GM18909 (cell line): ENCODE measurements at regions not wholly inside any gene's neighbourhood (a gene's known extent, or its start where the extent isn't known, plus 50 kb on each side); places are given as distances from the start of the nearest gene placed in this dataset.
"Not testable (repeated sequence)": the region's sequence is repeated elsewhere in the genome, so short reads cannot be mapped to it uniquely, and the experiment has no call there.

Source experiments
- ATAC-seq: cut with Tn5 transposase; IDR thresholded peaks from one replicate; pipeline ENCODE4 v1.9.1; 2021; ENCODE audit warnings: mild to moderate bottlenecking; ENCODE audit not compliant: unreplicated experiment, poor library complexity

GRCh38 chr13:56670563-56670962, 470.2 kb upstream of the PRR20A start:
- ATAC-seq, result no peak

DNA sequence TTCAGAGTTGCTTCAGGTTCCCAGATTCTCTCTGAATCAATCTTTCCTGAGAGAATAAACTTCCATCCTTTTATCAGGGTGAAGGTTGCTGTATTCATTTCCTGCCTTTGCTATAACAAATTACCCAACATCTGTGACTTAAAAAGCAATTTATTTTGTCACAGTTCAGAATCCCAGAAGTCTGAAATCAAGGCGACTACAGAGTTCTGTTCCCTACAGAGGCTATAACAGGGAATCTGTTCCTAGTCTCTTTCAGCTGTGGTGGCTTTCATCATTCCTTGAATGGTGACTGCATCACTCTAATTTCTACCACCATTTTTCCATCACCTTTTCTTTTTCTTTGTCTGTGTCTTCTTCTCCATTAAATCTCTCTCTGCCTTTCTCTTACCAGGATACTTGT, 459.3 kb upstream of the PRR20A start:
- ATAC-seq, result no peak

GRCh38 chr13:56687131-56687530, 453.6 kb upstream of the PRR20A start:
- ATAC-seq, result no peak

DNA sequence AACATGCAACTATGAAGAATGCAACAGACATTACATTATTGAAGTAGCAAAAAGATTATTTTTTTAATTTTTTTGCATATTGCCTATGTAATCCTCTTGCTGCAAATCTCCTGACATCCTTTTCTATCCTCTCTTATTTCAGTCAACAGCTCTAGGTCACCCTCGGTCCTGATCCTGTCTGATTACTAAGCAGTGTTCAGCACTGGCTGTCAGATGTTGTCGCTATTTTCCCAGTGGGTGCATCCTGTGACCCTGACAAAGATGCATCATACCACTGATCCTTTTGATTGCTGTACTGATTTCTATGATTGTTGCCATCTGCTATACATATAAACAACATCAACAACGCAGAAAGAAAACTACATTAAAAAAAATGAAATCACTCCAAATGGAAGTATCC, 443.7 kb upstream of the PRR20A start:
- ATAC-seq, result no peak

DNA sequence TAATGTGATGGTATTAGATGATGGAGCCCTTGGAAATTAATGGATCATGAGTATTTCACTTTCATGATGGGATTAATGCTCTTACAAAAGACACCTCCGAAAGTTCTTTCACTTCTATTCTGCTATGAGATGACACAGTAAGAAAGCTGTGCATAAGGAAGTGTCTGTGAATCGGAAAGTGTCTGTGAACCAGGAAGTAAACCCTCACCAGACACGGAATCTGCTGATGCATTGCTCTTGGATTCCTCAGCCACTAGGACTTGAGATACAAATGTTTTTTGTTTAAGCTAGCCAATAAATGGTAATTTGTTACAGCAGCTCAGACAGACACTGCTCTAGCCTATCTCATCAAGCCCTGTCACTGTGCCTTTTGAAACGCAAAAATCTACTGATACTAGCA, 440.4 kb upstream of the PRR20A start:
- ATAC-seq, result no peak

GRCh38 chr13:56706485-56706884, 434.2 kb upstream of the PRR20A start:
- no peak for ATAC-seq

DNA sequence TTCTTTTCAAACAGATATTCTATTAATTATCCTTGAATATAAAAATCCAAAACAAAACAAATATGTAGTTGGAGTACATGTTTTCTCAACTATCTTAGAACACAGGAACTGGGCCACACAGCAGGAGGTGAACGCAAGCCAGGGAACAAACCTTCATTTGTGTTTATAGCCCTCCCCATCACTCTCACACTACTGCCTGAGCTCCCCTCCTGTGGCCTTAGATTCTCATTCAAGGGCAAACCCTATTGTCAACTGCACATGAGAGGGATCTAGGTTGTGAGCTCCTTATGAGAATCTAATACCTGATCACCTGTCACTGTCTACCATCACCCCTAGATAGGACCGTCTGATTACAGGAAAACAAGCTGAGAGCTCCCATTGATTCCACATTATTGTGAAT, 427.1 kb upstream of the PRR20A start:
- ATAC-seq, result no peak

DNA sequence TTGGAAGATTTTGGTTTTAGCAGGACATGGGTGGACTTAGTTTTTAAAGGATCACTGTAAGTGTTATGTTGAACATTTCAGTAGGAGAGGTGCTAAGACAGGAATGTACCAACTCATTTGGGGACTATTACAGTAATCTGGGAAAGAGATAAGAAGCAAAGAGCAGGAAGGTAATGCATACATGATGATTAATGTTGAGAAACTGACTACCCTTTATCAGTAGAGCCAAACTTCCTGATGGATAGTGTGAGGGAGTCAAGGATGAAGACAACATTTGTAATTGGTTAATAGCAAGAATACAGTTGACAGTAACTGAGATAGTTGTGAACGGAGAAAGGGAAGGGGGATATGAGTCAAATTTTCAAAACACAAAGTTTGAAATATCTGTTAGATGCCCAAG, 421.9 kb upstream of the PRR20A start:
- no peak for ATAC-seq

DNA sequence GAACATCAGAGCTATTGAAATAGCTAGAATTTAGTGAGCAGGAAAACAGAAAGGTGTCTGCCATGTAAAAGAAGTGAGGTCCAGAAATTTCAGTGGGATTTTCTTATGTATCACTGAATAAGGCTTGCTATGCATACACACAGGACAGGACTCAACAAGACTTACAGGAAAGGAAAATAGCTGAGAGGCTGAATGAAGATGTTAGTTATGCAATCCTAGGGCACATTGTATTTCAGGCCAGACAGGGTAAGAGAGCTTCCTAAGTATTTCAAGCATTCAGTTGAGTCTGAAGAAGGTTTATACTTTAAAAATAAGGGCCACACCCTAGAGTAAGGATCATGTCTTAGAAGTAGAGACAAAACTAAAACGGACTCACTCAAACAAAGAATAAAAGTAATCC, 419.9 kb upstream of the PRR20A start:
- no peak for ATAC-seq

- no peak for ATAC-seq
These were observed 405.2 kb upstream of the PRR20A start for GRCh38 chr13:56735537-56735942.

DNA sequence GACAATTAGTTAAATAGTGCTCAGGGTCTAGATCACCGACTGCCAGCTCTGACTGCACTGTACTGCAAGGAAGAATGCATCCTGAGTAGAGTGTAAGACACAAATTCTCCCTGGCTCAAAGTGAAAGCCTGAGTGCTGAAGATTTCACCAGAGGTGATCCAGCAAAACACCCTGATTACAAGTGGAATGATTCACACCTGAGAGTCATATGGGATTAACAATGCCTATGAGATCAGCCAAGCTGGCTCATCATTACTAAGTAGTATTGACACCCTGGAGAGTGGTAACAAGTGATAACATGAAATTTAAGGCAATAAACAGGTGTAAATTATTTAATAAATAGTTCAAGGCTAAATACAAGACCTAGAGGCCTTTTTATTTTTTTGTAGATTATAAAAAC, 403.8 kb upstream of the PRR20A start:
- no peak for ATAC-seq

DNA sequence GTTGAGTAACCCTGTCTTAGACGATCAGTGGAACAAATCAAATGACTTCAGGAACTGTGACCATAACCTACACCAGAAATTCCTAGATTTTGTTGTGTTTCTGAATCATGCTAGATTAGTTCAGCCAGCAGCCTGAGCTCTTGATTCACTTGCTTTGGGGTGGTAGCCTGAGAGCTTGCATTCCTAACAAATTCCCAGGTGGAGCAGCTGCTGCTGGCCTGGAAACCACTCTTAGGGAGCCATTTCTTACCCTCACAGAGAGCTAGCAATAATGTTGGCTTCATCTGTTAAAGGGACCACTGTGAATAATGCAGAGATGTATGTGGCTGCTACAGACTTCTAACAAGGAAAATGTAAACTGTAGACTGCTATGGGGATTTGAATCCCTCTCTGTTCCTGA, 388.1 kb upstream of the PRR20A start:
- no peak for ATAC-seq

GRCh38 chr13:56755181-56755935, 385.4 kb upstream of the PRR20A start:
- ATAC-seq, result no peak

DNA sequence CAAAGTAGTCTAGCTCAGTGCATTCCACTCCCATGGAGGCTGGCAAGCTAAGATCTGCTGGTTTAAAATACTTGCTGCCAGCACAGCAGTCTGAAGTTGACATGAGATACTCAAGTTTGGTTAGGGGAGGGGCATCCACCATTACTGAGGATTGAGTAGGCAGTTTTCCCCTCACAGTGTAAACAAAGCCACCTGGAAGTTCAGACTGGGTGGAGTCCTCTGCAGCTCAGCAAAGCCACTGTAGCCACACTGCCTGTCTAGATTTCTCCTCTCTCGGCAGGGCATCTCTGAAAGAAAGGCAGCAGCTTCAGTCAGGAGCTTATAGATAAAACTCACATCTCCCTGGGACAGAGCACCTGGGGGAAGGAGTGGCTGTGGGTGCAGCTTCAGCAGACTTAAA, 377.4 kb upstream of the PRR20A start:
- ATAC-seq, result not testable (repeated sequence)

GRCh38 chr13:56773148-56773547, 367.6 kb upstream of the PRR20A start:
- no peak for ATAC-seq

- no peak for ATAC-seq
These were observed 351.2 kb upstream of the PRR20A start for GRCh38 chr13:56789527-56789926.

DNA sequence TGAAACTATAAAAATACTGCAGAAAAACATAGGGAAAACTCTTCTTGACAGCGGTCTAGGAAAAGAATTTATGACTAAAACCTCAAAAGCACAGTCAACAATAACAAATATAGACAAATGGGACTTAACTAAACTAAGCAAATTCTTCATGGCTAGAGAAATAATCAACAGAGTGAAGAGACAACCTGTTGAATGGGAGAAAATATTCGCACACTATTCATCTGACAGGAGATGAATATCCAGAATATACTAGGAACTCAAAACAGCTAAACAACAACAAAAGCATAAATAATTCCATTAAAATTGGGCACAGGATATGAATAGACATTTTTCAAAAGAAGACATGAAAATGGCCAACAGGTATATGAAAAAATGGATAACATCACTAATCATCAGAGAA, 303.6 kb upstream of the PRR20A start:
- ATAC-seq, result no peak

GRCh38 chr13:56850852-56851251, 289.9 kb upstream of the PRR20A start:
- no peak for ATAC-seq

DNA sequence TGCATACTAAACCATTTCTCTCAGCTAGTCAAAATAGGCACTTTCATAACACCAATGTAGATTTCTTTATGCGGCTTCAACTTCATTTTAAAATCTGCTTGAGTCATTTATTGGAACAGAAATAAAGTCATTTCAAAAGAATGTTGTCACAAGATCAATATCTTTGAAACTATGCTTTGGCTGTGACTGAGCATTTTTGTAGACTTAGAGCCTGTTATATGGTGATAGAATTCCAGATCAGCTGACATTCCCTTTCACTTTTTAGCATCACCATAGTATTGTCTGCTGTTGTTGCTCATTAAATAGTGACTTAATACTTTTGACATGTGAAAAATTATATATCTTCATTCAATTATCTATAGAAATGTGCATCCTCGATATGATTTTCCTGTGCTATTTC, 279.2 kb upstream of the PRR20A start:
- ATAC-seq, result no peak

GRCh38 chr13:56864451-56864850, 276.3 kb upstream of the PRR20A start:
- ATAC-seq, result no peak

GRCh38 chr13:56865416-56865815, 275.3 kb upstream of the PRR20A start:
- no peak for ATAC-seq

DNA sequence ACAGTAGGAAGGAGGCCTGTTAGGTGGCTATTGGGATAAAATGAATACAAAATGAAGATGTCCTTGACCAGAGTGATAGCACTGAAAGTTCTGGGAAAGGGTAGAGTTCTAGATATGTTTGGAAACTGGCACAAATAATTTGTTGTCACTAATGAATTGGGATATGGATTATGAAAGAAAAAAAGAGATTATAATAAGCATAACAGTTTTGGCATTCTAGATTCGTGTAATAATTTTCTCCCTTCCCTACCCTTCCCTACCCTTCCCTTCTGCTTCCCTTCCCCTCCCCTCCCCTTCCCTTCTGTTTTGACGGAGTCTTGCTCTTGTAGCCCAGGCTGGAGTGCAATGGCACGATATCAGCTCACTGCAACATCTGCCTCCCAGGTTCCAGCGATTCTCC, 271.0 kb upstream of the PRR20A start:
- ATAC-seq, result no peak

DNA sequence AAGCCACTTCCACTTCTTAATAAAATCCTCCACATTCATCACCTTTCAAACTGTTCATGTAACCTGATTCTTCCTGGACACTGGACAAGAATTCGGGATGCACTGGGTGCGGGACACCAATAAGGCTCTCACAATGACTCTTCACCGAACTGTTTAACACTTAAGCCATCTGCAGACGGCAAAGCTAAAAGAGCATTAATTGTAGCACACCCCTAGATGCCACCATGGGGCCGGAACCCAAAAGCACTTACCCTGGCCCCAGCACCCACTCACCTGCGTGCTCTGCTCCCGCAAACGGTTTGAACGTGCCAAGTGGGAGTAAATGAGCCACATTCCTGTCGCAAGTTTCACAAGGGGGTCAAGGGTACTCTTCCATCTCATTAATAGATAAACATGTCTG, 254.3 kb upstream of the PRR20A start:
- ATAC-seq, result no peak
